ENCODE measurements at regions not wholly inside any gene's neighbourhood (a gene's known extent, or its start where the extent isn't known, plus 50 kb on each side); places are given as distances from the start of the nearest gene placed in this dataset.
"Not testable (repeated sequence)": the region's sequence is repeated elsewhere in the genome, so short reads cannot be mapped to it uniquely, and the experiment has no call there.

DNA sequence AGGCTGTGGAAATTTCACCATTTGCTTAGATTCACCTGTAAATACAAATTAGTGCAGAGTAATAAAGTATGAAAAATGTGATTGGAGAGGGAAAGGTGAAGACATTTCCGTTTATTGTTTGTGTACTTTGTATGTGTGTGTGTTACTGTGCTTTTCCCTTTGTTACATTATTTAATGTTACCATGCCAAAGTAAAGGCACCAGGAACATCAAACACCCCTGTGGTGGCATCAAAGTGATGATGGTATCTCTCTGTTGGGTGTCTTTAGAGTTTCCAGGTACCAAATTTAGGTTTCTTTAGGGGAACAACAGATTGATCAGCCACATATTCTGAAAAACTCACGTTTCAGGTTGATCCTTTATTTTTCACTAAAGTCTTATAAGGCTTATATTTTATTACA is 189.0 kb upstream of the FBXO33 start:
- DNase-seq, result no peak

DNA sequence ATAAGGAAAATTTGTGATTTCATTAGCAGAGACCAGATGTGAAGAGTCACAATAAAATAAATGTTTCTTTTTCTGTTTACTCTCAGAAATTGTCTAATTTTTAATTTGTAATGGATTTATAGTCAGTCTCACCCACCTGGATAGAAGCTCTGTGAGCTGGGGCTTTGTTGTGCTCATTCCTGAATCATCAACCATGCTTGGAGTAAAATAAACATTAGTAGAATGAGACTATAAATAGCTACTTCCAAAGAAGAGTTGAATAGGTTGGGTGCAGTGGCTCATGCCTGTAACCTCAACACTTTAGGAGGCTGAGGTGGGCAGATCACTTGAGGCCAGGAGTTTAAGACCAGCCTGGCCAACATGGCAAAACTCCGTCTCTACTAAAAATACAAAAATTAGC is 185.3 kb upstream of the FBXO33 start:
- DNase-seq, result no peak

DNA sequence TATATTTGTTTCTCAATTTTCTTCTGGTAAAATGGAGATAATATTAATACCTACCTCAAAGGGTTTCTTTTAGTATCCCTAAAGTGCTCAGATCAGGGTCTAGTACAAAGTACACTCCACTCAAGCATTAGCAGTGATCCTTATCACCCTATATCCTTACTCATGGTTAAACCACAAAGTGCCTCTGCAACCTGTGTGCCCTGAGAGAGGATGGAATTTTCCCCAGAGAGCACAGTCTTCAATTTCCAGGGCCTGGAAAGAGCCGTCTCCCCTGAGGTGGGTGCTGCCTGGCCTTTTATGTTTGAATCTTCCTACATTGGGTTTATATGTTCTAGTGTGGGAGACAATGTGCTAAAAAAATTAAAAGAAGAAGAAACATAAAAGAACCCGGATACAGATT is 183.1 kb upstream of the FBXO33 start:
- DNase-seq, result no peak

DNA sequence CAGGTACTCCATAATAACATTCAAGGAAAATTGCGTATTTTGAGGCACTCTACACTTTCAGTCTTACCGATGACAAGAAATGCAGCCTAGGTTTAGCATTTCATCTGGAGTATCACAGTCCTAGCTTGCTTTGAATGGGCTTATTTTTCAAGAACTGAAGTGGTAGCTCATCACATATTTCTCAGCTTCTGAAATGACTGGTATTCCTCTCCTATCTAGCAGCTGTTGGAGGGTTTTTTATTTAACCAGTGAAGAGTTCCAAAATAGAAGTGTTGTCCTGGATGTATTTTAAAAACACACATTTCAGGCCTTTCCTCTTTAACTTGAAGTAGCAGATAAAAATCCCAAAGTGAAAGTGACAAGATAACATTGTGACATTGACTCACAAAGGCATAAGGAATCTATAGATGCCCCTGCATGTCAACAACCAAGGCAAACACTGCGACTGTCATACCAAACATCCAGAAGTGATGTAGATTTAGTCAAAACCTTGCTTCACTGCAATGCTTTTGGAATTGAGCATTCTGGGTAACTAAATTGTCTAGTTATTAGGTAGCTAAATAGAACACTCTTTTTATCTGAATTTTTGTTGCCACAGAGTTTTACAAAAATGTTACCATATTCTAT is 182.2 kb upstream of the FBXO33 start:
- peak; percentile 20 for DNase-seq

DNA sequence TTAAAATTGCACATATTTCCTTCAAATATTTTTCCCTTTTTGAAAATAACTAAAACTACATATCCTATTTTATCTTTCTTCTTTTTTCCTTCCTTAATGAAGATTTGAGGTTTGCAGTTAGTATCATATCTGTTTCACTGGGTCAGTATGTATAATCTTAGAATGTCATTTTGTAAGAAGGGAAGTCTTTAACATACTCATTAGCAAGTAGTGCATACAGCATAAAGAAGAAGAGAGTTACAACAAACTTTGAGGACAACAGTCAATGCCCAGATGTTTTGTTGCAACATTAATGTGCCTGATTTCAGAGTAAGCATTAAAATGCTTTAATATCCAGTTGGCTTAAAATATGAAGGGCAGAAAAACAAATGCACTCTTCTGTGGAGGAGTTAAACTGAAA is 176.9 kb upstream of the FBXO33 start:
- DNase-seq, result no peak

DNA sequence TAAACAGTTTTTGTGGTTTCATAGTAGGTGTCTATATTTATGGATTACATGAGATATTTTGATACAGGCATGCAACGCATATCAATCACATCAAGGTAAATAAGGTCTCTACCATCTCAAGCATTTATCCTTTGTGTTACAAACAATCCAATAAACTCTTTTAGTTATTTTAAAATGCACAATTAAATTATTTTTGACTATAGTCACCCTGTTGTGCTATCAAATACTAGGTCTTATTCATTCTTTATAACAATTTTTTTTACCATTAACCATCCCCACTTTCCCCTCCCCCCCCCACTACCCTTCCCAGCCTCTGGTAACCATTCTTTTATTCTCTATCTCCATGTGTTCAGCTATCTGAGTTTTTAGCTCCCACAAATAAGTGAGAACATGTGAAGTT is 175.7 kb upstream of the FBXO33 start:
- no peak for DNase-seq

DNA sequence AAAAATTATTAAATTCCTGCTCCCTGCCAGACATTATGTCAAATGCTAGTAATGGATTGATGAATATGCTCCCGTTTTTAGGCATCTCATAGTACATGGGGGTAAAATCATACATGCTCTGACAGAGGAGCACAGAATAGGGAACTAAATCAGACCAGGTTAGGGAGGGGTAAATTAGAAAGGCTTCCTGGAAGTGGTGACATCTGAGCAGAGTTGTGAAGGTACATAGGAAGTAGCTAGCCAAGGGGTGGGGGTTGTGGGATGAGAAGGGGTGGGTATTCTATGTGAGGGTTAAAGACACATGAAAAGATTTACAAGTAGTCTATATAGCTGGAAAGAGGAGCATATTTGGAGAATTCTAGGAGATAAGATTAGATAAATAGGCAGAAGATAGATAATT is 171.7 kb upstream of the FBXO33 start:
- no peak for DNase-seq

DNA sequence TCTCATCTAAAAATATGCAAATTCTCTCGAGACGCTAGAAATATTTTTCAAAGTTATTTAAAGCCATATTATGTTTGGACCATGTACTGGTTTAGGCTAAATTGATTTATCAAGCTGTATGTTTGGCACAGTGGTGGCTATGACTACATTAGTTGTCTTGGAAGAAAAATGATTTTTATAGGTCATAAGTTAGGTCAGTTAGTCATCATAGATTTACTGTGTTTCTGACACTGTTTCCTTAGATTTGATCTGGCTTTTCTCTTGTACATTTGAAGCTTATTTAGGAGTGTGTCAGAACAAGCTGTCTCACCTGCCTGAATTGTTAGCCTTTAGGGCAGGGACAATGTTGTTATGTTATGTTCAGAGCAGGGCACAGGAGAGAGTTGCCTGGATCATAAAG is 161.1 kb upstream of the FBXO33 start:
- no peak for DNase-seq

DNA sequence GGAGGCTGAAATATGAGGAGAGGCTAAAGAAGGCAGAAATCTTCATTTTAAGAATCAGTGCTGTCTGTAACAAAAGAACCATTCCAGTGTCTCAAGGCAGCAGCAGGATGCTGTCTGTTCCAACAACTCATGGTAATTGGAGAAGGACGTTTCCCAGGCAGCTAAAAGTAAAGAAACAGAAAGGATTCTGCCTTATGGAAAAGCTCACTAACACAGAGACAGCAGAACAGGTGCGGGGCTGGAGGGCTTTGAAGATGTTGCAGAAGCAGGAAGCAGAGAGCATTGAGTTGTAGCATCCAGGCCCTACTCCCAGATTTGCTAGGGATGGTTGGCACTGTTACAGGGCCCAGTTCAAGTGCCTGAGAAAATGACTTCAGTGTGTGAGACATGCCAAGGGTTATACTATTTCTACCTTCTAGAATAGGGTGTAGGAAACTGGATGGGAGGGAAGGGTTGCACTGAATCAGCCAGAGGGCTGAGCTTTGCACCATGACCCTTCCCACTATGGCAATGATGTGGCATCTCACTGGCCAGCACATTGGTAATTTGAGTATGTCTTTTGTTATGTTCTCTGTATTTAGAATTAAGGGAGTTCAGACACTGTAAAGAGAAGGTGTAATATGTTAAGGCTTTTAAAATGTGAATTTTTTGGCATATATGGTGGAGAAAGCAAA is 160.0 kb upstream of the FBXO33 start:
- DNase-seq, result no peak

DNA sequence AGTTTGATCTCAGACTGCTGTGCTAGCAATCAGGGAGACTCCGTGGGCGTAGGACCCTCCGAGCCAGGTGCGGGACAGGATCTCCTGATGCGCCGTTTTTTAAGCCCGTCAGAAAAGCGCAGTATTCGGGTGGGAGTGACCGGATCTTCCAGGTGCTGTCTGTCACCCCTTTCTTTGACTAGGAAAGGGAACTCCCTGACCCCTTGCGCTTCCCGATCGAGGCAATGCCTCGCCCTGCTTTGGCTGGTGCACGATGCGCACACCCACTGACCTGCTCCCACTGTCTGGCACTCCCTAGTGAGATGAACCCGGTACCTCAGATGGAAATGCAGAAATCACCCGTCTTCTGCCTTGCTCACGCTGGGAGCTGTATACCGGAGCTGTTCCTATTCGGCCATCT is 157.6 kb upstream of the FBXO33 start:
- DNase-seq, result not testable (repeated sequence)

DNA sequence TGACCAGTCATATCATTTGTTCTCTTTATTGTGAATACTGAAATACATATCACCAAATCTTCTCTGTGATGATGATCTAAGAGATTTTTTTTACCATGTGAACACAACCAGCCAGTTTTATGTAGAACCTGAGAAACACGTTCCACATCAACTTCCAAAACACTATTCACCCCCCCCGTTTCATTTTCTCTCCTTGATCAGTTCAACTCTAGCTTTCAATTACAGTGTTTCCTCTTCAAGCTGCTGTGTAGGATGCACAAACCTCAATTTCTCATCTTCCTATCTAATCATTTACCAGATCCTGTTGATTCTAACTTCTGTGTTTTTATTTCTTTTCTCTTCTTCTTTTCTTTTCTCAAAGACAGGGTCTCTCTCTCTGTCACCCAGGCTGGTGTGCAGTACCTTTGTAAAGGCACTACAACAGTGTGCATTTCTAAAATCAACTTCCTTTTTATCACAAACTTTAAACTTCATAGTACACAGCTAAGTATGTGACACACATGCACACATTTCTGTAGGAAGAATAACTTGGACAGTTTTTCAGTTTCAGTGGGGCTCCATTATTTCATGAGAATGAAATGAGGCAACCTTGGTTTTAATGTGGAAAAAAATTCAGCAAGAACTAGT is 149.9 kb upstream of the FBXO33 start:
- DNase-seq, result peak; percentile 13

DNA sequence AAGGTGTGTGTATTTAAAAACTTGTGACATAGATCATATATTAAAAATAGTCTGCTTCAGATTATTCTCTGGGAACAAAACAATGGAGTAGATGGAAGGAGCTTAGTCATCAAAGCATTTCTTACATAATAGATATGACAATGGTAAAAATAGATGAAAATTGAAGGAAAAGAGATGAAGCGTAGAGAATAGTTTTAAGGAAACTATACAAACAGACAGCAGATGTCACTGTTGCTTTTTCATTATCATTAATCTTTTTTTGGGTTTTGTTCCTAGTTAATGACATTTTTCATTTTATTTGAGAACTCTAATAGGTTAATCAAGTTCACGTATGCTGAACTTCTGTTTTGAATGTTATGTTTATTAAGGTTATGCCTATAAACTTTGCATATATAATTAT is 149.2 kb upstream of the FBXO33 start:
- peak; percentile 29 for DNase-seq

DNA sequence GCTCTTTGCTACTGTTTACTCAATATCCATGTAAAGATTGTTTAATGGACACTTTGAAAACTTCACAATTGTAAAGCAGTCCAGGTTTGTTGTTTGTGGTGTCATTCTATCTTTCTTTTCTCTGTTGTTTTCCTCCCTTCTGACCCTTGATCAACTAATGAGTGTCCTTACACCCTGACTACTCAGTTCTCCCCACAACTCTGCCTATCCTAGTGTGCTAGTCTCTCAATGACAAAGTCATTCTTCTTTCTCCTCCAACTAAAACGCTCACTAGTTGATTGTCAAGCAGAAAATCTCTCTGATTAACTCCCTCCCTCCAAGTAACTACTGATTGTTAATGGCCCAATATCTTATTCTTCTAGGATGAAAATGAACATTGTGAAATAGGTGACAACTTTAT is 148.5 kb upstream of the FBXO33 start:
- DNase-seq, result no peak

DNA sequence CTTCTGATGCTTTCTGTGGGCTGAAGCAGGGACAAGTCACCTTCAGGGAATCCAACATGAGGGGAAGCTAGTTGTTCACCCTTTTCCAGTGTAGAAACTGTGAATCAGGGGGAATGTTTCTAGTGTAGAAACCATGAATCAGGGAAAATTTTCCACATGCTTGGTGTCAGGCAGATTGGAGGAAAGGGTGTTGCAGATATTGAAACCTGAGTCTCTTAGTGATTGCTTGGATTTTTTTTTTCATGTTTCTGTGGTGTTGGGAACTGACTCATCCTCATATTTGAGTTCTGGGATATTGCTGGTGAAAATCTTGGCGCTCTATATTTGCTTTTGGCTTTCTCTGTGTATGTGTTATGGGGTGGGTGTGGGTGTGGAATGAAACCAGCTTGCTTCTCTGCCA is 144.5 kb upstream of the FBXO33 start:
- no peak for DNase-seq

DNA sequence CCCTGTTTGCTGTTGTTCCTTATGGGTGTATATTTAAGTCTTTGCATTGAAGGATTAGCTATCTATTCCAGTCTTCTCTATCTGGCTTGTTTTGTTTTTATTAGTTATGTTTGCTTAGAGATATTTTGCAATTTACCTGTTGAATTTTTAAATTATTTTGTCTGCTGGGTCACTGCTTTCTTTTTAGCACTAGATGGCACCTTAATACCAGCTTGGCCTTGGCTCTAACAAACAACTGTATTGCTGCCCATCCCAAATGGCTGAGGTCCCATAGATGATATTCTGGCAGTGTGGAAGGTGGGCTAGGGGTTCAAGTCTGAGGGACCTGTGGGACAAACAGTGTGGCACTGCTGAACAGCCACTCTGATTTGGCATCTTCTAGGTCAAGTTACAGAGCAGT is 144.0 kb upstream of the FBXO33 start:
- no peak for DNase-seq

DNA sequence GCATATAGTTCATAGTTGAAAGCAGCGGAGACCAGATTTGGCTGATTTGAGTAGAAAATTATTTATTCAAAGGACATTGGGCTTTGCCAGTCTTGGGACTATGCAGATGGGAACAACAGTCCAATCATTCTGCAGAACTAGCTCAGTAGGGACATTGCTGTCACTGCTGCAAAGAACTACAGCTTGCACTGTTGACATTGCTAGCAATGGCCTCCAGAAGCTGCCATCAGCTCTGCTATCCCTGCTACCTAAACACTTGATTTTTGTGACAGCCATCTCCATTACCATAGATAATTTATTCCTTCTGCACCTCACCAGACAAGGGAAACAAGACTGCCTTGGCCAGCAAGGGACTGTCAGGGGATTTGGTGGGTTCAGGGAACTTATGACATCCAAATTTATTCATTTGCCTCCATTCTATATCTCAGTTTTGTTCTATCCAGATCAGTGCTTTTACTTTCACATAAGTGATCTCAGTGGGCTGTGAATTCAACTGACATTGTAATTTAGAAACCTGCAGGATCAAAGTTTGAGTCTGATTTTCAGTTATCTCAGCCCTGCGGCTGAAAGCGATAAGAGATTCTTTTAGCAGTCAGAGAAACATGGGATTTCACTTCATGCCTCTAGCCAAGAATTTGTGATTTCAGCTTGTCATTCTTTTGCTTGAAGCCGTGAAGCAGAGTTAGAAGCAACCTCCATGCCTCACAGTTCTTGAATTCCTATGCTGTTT is 136.7 kb upstream of the FBXO33 start:
- DNase-seq, result peak; percentile 12

DNA sequence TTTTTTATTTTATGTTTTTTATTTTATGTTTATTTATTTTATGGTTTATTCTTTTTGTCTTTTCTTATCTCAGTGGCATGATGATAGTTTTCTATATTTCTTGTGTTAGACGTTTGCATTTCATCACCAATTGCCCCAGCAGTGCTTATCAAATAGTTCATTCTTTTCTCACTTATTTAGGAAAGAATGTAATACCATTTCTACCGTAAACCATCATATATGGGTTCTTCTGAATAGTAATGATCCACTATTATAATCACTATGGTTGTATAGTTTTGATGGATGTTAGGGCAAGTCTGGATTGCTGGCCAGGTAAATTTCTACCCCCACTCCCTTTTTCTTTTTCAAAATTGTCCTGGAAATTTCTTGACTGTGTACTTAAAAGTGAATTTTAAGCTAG is 134.6 kb upstream of the FBXO33 start:
- no peak for DNase-seq

DNA sequence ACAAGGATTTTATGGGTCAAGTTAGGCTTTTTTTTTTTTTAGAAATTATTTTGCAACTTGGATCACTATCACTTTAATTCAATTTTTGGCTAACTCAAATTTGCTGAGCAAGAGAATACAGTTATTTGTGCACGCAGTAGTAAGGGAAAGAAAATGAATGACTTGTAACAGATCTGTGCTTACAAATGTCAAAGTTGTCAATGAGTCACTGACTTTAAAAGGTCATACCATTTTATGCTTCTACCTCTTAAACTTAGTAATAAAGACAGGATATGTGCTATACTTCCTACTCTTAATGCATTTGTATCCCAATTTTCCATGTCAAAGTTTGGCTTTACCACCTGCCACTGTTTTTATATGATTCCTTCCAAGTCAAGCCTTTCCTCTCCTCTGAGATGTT is 131.1 kb upstream of the FBXO33 start:
- DNase-seq, result no peak

DNA sequence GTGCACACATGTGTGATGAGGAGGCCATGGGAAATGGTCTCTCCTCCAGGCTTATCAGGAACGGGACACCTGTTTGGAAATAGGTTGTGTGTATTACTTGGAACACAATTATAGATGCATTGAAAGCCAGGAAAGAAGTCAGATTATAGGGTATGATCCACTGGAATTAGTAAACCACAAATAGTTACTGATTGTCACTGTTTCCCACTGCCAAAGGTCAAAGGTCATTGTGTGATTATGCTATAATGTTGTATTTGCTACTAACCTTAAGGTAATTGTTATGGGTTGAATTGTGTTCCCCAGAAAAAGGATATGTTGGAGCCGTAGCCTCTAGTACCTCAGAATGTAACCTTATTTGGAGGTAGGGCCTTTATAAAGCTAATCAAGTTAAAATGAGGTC is 129.9 kb upstream of the FBXO33 start:
- DNase-seq, result no peak

DNA sequence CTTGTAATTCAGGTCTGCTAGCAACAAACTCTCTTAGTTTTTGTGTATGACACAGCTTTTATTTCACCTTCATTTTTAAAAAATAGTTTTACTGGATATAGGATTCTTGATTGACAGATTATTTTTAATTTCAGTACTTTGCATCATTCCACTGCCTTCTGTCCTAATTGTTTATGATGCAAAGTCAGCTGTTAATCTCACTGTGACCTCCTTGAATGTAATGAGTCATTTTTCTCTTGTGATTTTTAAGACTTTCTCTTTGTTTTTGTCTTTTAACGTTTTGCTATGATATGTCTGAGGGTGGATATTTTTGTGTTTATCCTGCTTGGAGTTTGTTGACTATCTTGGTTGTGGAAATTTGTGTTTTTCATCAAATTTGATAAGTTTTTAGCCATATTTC is 126.3 kb upstream of the FBXO33 start:
- peak; percentile 31 for DNase-seq

DNA sequence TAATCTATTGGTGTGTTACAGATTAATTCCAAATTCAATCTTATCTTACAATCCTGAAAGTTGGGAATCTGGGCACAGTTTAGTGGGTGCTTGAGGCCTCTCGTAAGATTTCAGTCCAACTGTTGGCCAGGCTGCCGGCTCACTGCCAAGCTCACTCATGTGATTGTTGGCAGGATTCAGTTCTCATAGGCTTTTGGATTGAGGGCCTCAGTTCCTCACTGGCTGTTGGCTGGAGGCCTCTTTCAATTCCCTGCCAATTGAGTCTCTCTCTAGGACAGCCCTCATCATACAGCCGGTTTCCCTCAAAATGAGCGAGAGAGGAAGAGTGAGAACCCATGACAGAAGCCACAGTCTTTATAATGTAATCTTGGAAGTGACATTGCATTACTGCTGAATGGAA is 123.5 kb upstream of the FBXO33 start:
- DNase-seq, result no peak

DNA sequence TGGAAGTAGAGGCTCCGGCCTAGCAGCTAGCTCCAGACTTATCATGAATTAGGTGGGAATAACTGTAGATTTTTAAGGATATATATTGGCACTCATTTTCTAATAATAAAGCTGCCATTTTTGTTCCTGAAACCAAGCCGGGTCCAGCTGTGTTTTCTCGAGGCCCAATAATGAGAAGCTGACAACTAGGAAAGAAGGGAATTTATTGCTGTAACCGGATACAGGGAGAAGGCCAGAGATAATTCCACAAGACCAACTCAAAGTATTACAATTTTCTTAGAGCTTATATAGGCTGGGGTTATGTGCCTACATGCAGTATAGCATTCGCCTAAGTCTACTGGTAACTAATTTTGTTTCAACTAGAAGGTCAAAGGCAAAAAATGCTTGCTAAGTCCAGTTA is 122.3 kb upstream of the FBXO33 start:
- no peak for DNase-seq

DNA sequence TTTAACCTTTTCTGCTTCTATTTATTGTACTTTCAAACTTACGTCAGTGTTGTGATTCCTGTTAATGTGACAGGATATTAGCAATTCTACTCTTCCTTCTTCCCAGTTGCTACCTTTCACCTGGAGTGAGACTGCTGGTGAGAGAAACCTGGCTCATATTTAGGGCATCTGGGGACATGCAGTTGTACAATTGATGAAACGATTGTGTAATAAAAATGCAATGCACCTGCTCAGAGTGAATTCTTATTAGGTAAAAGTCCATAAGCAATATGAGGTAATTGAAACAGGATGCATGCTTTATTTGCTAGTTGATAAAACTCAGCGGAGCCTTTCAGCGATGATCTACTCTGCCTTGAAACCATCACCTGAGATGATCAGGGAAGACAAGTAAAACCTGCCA is 116.1 kb upstream of the FBXO33 start:
- DNase-seq, result no peak

DNA sequence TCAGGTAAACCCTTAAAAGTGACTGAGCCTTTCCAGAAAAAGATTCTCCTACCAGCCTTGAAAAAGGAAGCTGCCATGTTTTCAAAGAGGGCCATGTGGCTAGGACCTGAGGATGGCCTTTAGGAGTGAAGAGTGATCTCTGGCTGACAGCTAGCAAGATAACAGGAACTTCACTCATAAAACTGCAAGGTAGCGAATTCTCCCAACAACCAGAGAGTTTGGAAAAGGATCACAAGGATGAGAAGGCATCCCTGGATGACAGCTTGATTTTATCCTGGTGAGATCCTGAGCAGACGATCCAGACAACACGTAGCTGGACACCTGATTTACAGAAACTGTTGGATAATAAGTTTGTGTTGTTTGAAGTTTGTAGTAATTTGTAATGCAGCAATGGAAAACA is 115.6 kb upstream of the FBXO33 start:
- no peak for DNase-seq
